Liver (tissue), 3 donors: ENCODE measurements at regions not wholly inside any gene's neighbourhood (a gene's known extent, or its start where the extent isn't known, plus 50 kb on each side); places are given as distances from the start of the nearest gene placed in this dataset.

Experiments used
- SP1 ChIP-seq: IDR thresholded peaks from 2 replicates; pipeline ENCODE4 v1.6.1; 2018; ENCODE audit warnings: antibody characterized with exemption, mild to moderate bottlenecking
- YY1 ChIP-seq: IDR thresholded peaks from 2 replicates; pipeline ENCODE4 v1.6.1; 2016; ENCODE audit warnings: antibody characterized with exemption, mild to moderate bottlenecking
- TF ChIP-seq, protein P1 (sequence below): fragments of 150-350 bp; IDR thresholded peaks from 2 replicates; pipeline ENCODE4 v1.5.1; 2017; ENCODE audit warnings: improper control_type of control experiment, low read depth, low read length; ENCODE audit not compliant: missing input control
- donor health status: healthy.
- donor health status: healthy.

DNA sequence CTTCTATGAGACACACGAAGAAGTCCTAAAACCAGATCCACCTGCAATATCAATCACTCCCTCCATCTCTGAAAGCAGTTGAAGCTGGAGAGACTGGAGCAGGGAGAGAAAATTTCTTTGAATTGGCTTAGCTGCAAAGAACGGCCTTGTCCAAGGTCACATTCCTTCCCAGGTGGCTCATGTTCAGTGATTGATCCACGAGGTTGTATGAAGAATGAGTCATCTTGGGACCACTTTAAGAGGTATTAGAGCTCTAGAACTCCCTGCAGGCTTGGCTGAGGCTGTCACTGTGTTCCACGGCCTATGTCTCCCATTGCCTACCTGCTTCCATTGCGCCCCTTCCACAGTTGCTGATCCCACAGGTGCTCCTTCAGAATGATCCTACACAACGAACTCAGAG is 68.2 kb downstream of the HMHB1 start:
- TF ChIP-seq, protein P1, sequence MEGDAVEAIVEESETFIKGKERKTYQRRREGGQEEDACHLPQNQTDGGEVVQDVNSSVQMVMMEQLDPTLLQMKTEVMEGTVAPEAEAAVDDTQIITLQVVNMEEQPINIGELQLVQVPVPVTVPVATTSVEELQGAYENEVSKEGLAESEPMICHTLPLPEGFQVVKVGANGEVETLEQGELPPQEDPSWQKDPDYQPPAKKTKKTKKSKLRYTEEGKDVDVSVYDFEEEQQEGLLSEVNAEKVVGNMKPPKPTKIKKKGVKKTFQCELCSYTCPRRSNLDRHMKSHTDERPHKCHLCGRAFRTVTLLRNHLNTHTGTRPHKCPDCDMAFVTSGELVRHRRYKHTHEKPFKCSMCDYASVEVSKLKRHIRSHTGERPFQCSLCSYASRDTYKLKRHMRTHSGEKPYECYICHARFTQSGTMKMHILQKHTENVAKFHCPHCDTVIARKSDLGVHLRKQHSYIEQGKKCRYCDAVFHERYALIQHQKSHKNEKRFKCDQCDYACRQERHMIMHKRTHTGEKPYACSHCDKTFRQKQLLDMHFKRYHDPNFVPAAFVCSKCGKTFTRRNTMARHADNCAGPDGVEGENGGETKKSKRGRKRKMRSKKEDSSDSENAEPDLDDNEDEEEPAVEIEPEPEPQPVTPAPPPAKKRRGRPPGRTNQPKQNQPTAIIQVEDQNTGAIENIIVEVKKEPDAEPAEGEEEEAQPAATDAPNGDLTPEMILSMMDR = no peak
- no peak for TF ChIP-seq YY1
- no peak for TF ChIP-seq SP1
